GM12865 (cell line): ENCODE measurements at regions not wholly inside any gene's neighbourhood (a gene's known extent, or its start where the extent isn't known, plus 50 kb on each side); places are given as distances from the start of the nearest gene placed in this dataset.

ENCODE experiments used
- DNase-seq: peaks from one replicate; pipeline ENCODE4 v3.0.0; 2010; ENCODE audit warnings: low read depth
- H3K4me3 ChIP-seq: 2 replicates; pipeline ENCODE4 v1.5.1; 2011; ENCODE audit warnings: mild to moderate bottlenecking, low read depth, low read length, control low read depth
- TF ChIP-seq, protein P1 (sequence below): IDR thresholded peaks from 2 replicates; pipeline ENCODE4 v1.5.1; 2011; ENCODE audit warnings: low read length, control low read depth, low read depth, inconsistent platforms; ENCODE audit not compliant: insufficient read depth; ENCODE audit errors: missing control alignments

GRCh38 chr2:88832992-88833389 is 141.5 kb downstream of the RPIA start:
- TF ChIP-seq, protein P1, sequence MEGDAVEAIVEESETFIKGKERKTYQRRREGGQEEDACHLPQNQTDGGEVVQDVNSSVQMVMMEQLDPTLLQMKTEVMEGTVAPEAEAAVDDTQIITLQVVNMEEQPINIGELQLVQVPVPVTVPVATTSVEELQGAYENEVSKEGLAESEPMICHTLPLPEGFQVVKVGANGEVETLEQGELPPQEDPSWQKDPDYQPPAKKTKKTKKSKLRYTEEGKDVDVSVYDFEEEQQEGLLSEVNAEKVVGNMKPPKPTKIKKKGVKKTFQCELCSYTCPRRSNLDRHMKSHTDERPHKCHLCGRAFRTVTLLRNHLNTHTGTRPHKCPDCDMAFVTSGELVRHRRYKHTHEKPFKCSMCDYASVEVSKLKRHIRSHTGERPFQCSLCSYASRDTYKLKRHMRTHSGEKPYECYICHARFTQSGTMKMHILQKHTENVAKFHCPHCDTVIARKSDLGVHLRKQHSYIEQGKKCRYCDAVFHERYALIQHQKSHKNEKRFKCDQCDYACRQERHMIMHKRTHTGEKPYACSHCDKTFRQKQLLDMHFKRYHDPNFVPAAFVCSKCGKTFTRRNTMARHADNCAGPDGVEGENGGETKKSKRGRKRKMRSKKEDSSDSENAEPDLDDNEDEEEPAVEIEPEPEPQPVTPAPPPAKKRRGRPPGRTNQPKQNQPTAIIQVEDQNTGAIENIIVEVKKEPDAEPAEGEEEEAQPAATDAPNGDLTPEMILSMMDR, result no peak
- H3K4me3 ChIP-seq, result no peak overlapping the region
- DNase-seq, result no peak

DNA sequence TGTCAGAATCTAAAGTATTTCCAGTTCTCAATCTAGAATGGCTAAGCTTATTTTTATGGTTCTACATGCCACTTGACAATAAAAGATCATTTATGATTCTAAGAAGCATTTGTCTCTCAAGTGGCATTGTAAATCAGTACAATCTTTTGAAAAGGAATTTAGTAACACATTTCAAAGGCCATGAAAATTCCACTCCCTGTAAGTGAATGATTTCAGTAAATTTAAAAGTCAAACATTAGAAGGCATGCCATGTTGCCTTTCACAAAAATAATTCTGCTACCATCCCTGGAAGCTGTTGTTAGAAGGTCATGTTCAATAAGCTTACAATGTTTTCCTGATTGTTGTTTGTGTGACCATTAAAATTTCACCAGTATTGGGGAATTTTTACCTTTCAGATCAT is 142.9 kb downstream of the RPIA start:
- H3K4me3 ChIP-seq, result no peak overlapping the region
- no peak for DNase-seq
- TF ChIP-seq, protein P1, result no peak

GRCh38 chr2:88834866-88835265 is 143.4 kb downstream of the RPIA start:
- no peak overlapping the region for H3K4me3 ChIP-seq
- TF ChIP-seq, protein P1, result no peak
- no peak for DNase-seq

- TF ChIP-seq, protein P1, result no peak
- DNase-seq, result no peak
- no peak overlapping the region for H3K4me3 ChIP-seq
Measured at GRCh38 chr2:88835726-88836125, 144.3 kb downstream of the RPIA start.

GRCh38 chr2:88836351-88836750 is 144.9 kb downstream of the RPIA start:
- TF ChIP-seq, protein P1, result no peak
- DNase-seq, result no peak
- H3K4me3 ChIP-seq, result no peak overlapping the region

GRCh38 chr2:88837511-88838160 is 146.2 kb downstream of the RPIA start:
- TF ChIP-seq, protein P1, result no peak
- DNase-seq, result no peak
- no peak overlapping the region for H3K4me3 ChIP-seq

DNA sequence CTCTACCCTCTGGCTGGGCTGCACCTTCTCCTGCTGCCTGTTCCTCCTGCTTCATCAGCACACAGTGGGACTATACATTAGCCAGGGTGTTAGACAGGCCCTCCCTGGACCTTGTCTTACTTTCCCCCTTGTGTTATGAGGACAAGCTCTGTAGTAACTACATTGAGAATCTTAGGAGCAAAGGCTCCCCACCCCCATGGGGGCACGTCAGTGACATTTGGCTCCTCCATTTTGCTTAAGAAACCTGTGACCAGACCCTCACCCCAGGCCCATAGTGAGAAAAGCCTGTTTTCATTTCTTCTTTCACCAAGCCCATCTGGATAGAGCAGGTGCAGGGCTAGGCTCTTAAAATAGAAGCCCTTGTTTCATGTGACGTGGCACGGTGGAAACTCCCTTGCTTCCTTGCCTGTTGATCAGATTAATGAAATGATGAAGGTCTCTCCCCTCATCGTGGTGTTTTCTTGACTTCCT is 146.7 kb downstream of the RPIA start:
- DNase-seq, result peak; percentile 28
- TF ChIP-seq, protein P1, result no peak
- no peak overlapping the region for H3K4me3 ChIP-seq
